ENCODE measurements at regions not wholly inside any gene's neighbourhood (a gene's known extent, or its start where the extent isn't known, plus 50 kb on each side); places are given as distances from the start of the nearest gene placed in this dataset.
A peak's percentile ranks its signal among the peaks of the same experiment; 100 is the strongest.

DNA sequence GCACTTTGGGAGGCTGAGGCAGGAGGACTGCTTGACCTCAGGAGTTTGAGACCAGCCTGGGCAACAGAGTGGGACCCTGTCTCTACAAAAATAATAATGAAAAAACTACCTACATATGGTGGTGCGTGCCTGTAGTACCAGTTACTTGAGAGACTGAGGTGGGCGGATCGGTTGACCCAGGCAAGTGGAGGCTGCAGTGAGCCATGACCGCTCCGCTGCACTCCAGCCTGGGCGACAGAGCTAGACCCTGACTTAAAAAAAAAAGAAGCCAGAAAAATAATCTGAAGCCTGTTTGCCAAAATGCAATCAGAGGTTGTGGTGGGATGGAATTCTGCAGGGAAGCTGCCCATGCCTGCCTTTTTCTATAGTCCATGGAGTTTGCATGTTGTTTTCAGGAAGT, 50.4 kb upstream of the GGTA1 start:
- peaks cover 23% of the 10 kb centered on the region for H3K27me3 Mint-ChIP-seq (ENCODE audit: low read depth, poor library complexity)
- no peak for DNase-seq
- no peaks in the 10 kb centered on the region for H3K9me3 Mint-ChIP-seq
- peak overlapping the region; percentile 28 for H3K4me3 Mint-ChIP-seq
- H3K36me3 Mint-ChIP-seq (ENCODE audit: low read depth), result no peaks in the 10 kb centered on the region
- H3K4me1 Mint-ChIP-seq, result peaks cover 14% of the 10 kb centered on the region
- TF ChIP-seq, protein P1, sequence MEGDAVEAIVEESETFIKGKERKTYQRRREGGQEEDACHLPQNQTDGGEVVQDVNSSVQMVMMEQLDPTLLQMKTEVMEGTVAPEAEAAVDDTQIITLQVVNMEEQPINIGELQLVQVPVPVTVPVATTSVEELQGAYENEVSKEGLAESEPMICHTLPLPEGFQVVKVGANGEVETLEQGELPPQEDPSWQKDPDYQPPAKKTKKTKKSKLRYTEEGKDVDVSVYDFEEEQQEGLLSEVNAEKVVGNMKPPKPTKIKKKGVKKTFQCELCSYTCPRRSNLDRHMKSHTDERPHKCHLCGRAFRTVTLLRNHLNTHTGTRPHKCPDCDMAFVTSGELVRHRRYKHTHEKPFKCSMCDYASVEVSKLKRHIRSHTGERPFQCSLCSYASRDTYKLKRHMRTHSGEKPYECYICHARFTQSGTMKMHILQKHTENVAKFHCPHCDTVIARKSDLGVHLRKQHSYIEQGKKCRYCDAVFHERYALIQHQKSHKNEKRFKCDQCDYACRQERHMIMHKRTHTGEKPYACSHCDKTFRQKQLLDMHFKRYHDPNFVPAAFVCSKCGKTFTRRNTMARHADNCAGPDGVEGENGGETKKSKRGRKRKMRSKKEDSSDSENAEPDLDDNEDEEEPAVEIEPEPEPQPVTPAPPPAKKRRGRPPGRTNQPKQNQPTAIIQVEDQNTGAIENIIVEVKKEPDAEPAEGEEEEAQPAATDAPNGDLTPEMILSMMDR (IDR thresholded peaks at IDR 0.05), result no peak
- H3K27ac Mint-ChIP-seq, result no peak overlapping the region

DNA sequence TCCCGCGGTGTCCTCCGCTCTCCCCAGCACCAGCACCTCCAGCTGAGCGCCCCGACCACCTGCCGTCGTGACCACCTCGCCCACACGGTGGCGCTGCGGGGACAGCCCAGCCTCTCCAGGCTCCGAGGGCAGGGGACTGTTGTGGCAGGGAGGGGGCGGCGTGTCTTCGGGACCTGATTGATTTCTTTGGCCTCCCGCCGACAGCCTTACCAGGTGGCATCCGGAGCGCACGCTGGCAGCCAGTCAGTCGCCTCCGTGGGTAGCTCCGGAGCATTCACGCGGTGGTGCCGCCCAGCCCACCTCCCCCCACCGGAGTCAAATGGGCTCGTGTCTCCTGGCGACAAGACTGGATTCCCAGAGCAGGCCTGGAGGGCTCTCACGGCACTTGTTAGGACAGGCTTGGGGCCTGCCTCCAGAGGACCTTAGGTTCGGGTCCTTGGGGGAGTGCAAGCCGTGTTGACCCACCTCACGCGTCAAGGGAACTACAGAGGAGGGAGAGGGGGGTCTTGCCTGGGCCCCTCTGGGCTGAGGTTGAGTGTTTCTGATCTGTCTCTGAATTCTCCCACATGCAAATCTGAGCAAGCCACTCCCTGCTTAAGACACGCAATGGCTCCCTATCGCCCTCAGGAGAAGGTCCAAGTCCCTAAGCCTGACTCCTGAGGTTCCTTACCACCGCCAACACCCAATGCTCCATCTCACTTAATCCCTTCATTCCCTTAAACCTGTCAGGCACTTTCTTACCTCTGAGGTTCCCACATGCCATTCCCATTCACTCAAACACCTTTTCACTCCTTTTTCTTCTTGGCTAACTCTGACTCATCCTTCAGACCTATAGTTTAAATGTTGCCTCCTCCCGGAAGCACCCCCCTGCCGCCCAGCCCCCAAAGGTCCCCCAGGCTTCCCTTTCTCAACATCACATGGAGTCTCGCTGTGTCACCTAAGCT, 51.2 kb upstream of the GGTA1 start:
- Mint-ChIP-seq H3K9me3 (no peaks in the 10 kb centered on the region), H3K27me3 (ENCODE audit: low read depth, poor library complexity) (peaks cover 23% of the 10 kb centered on the region), H3K4me1 (peaks cover 16% of the 10 kb centered on the region), H3K27ac (no peak overlapping the region), H3K4me3 (peak overlapping the region; percentile 63), H3K36me3 (ENCODE audit: low read depth) (no peaks in the 10 kb centered on the region)
- TF ChIP-seq, protein P1 (IDR thresholded peaks at IDR 0.05), result peak; percentile 94
- peak; percentile 95 for DNase-seq

DNA sequence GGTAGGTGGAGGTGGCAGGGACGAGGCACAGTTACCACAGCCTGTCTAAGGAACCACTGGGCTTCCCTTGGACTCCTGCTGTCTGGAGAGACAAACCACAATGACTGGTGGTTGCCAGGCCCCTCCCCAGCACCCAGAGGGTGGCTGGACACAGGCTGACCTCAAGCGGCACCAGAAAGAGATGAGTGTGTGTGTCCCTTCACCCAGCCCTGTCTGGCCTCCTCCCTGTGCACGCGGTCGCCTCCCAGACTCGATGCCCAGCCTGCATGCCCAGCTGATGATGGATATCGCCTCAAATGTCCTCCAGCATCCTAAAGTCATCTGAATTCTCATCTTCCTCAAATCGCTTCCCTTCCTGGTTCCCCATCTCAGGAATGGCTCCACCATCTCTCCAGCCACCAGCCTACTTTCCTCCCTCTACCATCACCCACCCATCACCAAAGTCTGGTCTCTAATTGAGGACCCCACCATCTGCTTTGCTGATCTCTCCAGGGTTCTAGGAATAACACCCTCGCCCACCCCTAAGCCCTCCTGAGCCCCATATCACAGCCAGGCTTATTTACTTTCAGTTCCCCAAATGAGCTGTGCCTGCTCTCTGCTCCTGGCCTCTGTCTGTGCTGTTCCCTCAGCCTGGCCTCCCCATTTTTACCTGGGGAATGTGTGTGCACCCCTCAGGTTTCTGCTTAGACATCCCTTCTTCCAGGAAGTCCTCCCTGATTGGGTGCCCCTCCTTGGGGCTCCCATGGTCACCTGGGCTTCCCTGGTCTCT, 52.5 kb upstream of the GGTA1 start:
- no peaks in the 10 kb centered on the region for H3K36me3 Mint-ChIP-seq (ENCODE audit: low read depth)
- H3K27me3 Mint-ChIP-seq (ENCODE audit: low read depth, poor library complexity), result peaks cover 21% of the 10 kb centered on the region
- TF ChIP-seq, protein P1 (IDR thresholded peaks at IDR 0.05), result no peak
- DNase-seq, result no peak
- H3K4me3 Mint-ChIP-seq, result no peak overlapping the region
- H3K9me3 Mint-ChIP-seq, result no peaks in the 10 kb centered on the region
- peaks cover 27% of the 10 kb centered on the region for H3K4me1 Mint-ChIP-seq
- no peak overlapping the region for H3K27ac Mint-ChIP-seq

DNA sequence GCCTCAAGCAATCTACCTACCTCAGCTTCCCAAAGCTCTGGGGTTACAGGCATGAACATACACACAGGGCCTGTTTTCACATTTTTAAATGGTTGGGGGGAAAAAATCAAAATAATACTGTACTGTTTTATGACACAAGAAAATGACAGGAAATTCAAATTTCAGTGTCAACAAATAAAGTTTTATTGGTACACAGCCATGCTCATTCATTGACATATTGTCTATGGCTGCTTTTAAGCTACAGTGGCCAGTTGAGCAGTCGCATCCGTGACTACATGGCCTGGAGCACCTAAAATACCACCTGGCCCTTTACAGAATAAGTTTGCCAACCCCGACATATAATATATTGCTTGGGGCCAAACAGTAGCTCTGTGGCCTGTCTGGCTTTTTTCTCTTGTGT, 56.4 kb upstream of the GGTA1 start:
- TF ChIP-seq, protein P1 (IDR thresholded peaks at IDR 0.05), result no peak

DNA sequence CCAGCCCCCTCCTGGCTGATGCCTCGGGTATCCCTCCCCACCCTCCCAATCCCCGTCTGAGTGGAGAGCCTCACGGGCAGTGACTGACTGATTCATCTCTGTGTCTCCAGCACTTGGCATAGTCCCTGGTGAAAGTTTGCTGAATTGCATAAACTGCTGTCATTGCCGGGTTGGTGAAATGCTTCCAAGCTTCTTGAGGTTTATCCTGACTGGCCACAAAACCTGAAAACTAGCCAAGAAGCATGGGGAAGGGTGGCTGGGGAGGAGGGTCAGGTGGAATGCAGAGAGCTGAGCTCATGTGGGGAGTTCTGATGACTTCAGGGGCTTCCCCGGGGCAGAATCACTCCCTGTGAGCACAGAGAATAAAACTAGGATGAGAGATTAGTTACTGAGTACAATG, 56.9 kb upstream of the GGTA1 start:
- H3K9me3 Mint-ChIP-seq, result no peaks in the 10 kb centered on the region
- TF ChIP-seq, protein P1 (IDR thresholded peaks at IDR 0.05), result no peak
- no peaks in the 10 kb centered on the region for H3K36me3 Mint-ChIP-seq (ENCODE audit: low read depth)
- H3K27ac Mint-ChIP-seq, result peak overlapping the region; percentile 13
- DNase-seq, result no peak
- H3K4me1 Mint-ChIP-seq, result peaks cover 48% of the 10 kb centered on the region
- H3K27me3 Mint-ChIP-seq (ENCODE audit: low read depth, poor library complexity), result peaks cover 8% of the 10 kb centered on the region
- H3K4me3 Mint-ChIP-seq, result no peak overlapping the region

More for the DNA sequence above, 56.4 kb upstream of the GGTA1 start:
- no peak overlapping the region for H3K4me3 Mint-ChIP-seq
- no peaks in the 10 kb centered on the region for H3K9me3 Mint-ChIP-seq
- peaks cover 11% of the 10 kb centered on the region for H3K27me3 Mint-ChIP-seq (ENCODE audit: low read depth, poor library complexity)
- peaks cover 43% of the 10 kb centered on the region for H3K4me1 Mint-ChIP-seq
- H3K27ac Mint-ChIP-seq, result no peak overlapping the region
- no peak for DNase-seq
- H3K36me3 Mint-ChIP-seq (ENCODE audit: low read depth), result no peaks in the 10 kb centered on the region

Measured in nephron progenitor cell (in vitro differentiated cells).